Fibroblast of lung (primary cell): ENCODE measurements at regions not wholly inside any gene's neighbourhood (a gene's known extent, or its start where the extent isn't known, plus 50 kb on each side); places are given as distances from the start of the nearest gene placed in this dataset.

ENCODE experiments used
- EZH2 ChIP-seq: IDR thresholded peaks from 2 replicates; pipeline ENCODE4 v1.5.1; 2012; ENCODE audit warnings: low read length, control low read depth, mild to moderate bottlenecking; ENCODE audit errors: missing control alignments
- TF ChIP-seq, protein P1 (sequence below), 2 donors: IDR thresholded peaks in 1 of 2; conservative IDR thresholded peaks in 1 of 2; 1 replicate in 1 of 2; 2 replicates in 1 of 2; pipeline ENCODE4 v1.5.1; 2011 to 2012; ENCODE audit warnings: low read length in 2 of 2, control low read depth in 1 of 2, inconsistent platforms in 1 of 2, low read depth in 1 of 2, mild to moderate bottlenecking in 1 of 2

DNA sequence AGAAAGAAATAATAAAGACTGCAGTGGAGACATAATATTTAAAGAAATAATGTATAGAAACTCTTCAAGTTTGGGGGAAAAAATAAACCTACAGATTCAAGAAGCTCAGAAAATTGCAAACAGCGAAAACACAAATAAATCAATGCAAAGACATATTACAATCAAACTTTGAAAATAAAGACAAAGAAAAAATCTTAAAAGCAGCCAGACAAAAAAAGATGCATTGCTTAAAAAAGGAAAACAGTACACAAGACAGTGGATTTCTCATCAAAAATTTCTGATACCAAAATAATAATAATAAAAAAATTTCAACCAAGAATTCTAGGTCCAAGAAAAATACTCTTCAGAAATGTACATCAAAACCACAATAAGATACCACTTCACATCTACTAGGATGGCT, 681.0 kb downstream of the UQCRFS1 start:
- TF ChIP-seq EZH2 = no peak
- TF ChIP-seq, protein P1, sequence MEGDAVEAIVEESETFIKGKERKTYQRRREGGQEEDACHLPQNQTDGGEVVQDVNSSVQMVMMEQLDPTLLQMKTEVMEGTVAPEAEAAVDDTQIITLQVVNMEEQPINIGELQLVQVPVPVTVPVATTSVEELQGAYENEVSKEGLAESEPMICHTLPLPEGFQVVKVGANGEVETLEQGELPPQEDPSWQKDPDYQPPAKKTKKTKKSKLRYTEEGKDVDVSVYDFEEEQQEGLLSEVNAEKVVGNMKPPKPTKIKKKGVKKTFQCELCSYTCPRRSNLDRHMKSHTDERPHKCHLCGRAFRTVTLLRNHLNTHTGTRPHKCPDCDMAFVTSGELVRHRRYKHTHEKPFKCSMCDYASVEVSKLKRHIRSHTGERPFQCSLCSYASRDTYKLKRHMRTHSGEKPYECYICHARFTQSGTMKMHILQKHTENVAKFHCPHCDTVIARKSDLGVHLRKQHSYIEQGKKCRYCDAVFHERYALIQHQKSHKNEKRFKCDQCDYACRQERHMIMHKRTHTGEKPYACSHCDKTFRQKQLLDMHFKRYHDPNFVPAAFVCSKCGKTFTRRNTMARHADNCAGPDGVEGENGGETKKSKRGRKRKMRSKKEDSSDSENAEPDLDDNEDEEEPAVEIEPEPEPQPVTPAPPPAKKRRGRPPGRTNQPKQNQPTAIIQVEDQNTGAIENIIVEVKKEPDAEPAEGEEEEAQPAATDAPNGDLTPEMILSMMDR (conservative IDR thresholded peaks at IDR 0.05 in 1 of 2, IDR thresholded peaks at IDR 0.05 in 1 of 2; ENCODE audit: low read depth in 1 of 2, low read length in 2 of 2) = no peak
